Neural progenitor cell (in vitro differentiated cells): ENCODE measurements at regions not wholly inside any gene's neighbourhood (a gene's known extent, or its start where the extent isn't known, plus 50 kb on each side); places are given as distances from the start of the nearest gene placed in this dataset.
A peak's percentile ranks its signal among the peaks of the same experiment; 100 is the strongest.

ENCODE experiments used
- CTCF ChIP-seq: fragments of 200-600 bp; sonication (generic); IDR thresholded peaks from 2 replicates; pipeline ENCODE4 v1.5.1; 2017; ENCODE audit warnings: antibody characterized with exemption, mild to moderate bottlenecking
- EZH2 ChIP-seq: fragments of 200-600 bp; sonication (generic); IDR thresholded peaks from 2 replicates; pipeline ENCODE4 v1.6.1; 2017; ENCODE audit warnings: antibody characterized with exemption, mild to moderate bottlenecking, moderate library complexity
- EZH2phosphoT487 ChIP-seq: fragments of 200-600 bp; sonication (generic); IDR thresholded peaks from 2 replicates; pipeline ENCODE4 v1.6.1; 2017; ENCODE audit warnings: antibody characterized with exemption

DNA sequence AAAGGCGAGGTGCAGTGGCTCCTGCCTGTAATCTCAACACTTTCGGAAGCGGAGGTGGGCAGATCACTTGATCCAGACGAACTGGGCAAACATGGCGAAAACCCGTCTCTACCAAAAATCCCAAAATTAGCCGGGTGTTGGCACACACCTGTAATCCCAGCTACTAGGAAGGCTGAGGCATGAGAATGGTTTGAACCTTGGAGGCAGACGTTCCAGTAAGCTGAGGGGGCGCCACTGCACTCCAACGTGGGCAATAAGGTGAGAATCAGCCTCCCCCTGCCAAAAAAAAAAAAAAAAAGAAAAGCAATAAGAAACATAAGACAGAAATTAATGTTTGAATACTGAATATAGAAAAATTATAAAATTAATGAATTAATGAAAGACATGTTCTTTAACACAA is 928.7 kb downstream of the LRFN5 start:
- TF ChIP-seq CTCF: peak; percentile 12
- no peak for TF ChIP-seq EZH2phosphoT487
- TF ChIP-seq EZH2: no peak
